T-cell (primary cell): ENCODE measurements at regions not wholly inside any gene's neighbourhood (a gene's known extent, or its start where the extent isn't known, plus 50 kb on each side); places are given as distances from the start of the nearest gene placed in this dataset.
"Not testable (repeated sequence)": the region's sequence is repeated elsewhere in the genome, so short reads cannot be mapped to it uniquely, and the experiment has no call there.

Source experiments
- ATAC-seq, 4 experiments: fragments of 200-7000 bp in 3 of 4; fragments of 150-1000 bp in 1 of 4; cut with Tn5 transposase; replicated peaks in 1 of 4; 1 replicate in 3 of 4; 2 replicates in 1 of 4; pipeline ENCODE4 v1.10.0; 2021; ENCODE audit warnings: moderate library complexity in 3 of 4, mild to moderate bottlenecking in 2 of 4, moderate number of reproducible peaks in 1 of 4
- CTCF ChIA-PET, 2 donors: fragments of 300-600 bp; sonication (Branson Sonifier 250); formaldehyde crosslinking; loops; one replicate each; lab custom pipeline; 2022; ENCODE audit warnings: antibody characterized with exemption in 2 of 2; lab: Charles Lee
- POLR2A ChIA-PET, 2 donors: fragments of 300-600 bp; sonication (Branson Sonifier 250); formaldehyde crosslinking; loops; one replicate each; lab custom pipeline; 2022; ENCODE audit warnings: antibody characterized with exemption in 2 of 2; lab: Charles Lee
- DNase-seq, 35 experiments: peaks; one replicate each; pipeline versions ENCODE4 v3.0.0 to v3.0.0-alpha.2; 2013 to 2023
- H3K27ac ChIP-seq: one replicate; pipeline ENCODE4 v1.5.1; 2013; ENCODE audit warnings: low read length
- H3K27me3 ChIP-seq, 2 experiments: replicated peaks in 1 of 2; 1 replicate in 1 of 2; 2 replicates in 1 of 2; pipeline versions ENCODE4 v1.6.1 to v1.7.0; 2013; ENCODE audit warnings: low read length in 1 of 2, mixed read lengths in 1 of 2; ENCODE audit not compliant: control insufficient read depth in 2 of 2, insufficient read depth in 2 of 2; ENCODE audit errors: extremely low read depth in 1 of 2
- H3K36me3 ChIP-seq, 2 donors: 1 replicate in 1 of 2; 2 replicates in 1 of 2; pipeline versions ENCODE4 v1.6.1 to v1.7.0; 2013; ENCODE audit warnings: low read length in 1 of 2; ENCODE audit not compliant: control insufficient read depth in 2 of 2, insufficient read depth in 1 of 2; ENCODE audit errors: extremely low read depth in 1 of 2
- H3K4me1 ChIP-seq, 2 experiments: 1 replicate in 1 of 2; 2 replicates in 1 of 2; pipeline versions ENCODE4 v1.6.1 to v1.7.0; 2013; ENCODE audit warnings: low read length in 2 of 2, mixed read lengths in 1 of 2; ENCODE audit not compliant: insufficient read depth in 2 of 2, control insufficient read depth in 1 of 2; ENCODE audit errors: extremely low read depth in 1 of 2
- H3K4me3 ChIP-seq, 2 donors: 1 replicate in 1 of 2; 2 replicates in 1 of 2; pipeline versions ENCODE4 v1.5.1 to v1.7.0; 2013; ENCODE audit warnings: mild to moderate bottlenecking in 2 of 2, low read length in 1 of 2, moderate library complexity in 1 of 2; ENCODE audit not compliant: control insufficient read depth in 1 of 2; ENCODE audit errors: extremely low read depth in 1 of 2
- H3K9me3 ChIP-seq: 2 replicates; pipeline ENCODE4 v1.7.0; 2013
- H3K27ac Mint-ChIP-seq, 2 donors: one replicate each; pipeline ENCODE4 v1.8.0; 2020 to 2021; ENCODE audit warnings: mild to moderate bottlenecking in 2 of 2, mixed read lengths in 2 of 2
- H3K27me3 Mint-ChIP-seq, 2 donors: one replicate each; pipeline ENCODE4 v1.8.0; 2021 to 2022; ENCODE audit warnings: mixed read lengths in 2 of 2
- H3K36me3 Mint-ChIP-seq: one replicate; pipeline ENCODE4 v1.8.0; 2021; ENCODE audit warnings: mixed read lengths
- H3K4me1 Mint-ChIP-seq, 3 donors: one replicate each; pipeline ENCODE4 v1.8.0; 2020 to 2022; ENCODE audit warnings: mixed read lengths in 3 of 3, mild to moderate bottlenecking in 1 of 3
- H3K4me3 Mint-ChIP-seq, 3 donors: one replicate each; pipeline ENCODE4 v1.8.0; 2020 to 2022; ENCODE audit warnings: mild to moderate bottlenecking in 3 of 3, mixed read lengths in 3 of 3, moderate library complexity in 3 of 3
- H3K9me3 Mint-ChIP-seq, 3 donors: one replicate each; pipeline ENCODE4 v1.8.0; 2020 to 2022; ENCODE audit warnings: mixed read lengths in 3 of 3
- WGBS: methylation state at CpG from one replicate; pipeline ENCODE4 v1.1.5; 2013; ENCODE audit warnings: missing lambda C conversion rate; ENCODE audit not compliant: insufficient coverage; 5-methylcytosine and 5-hydroxymethylcytosine counted together

- POLR2A ChIA-PET = interaction anchor here in 1 of 2 donors (0.7 kb wide), 1 partner anchor 15 kb away, joined by 3 read pairs; no protein-coding TSS in a partner anchor
- Mint-ChIP-seq H3K4me3 (no peak overlapping the region), H3K36me3 (no peaks in the 10 kb centered on the region), H3K4me1 (no peaks in the 10 kb centered on the region), H3K9me3 (peaks cover 11 to 27% (median 14%) of the 10 kb centered on the region in 3 donors), H3K27me3 (no peaks in the 10 kb centered on the region), H3K27ac (no peak overlapping the region)
- H3K27ac ChIP-seq = no peak overlapping the region
- no peaks in the 10 kb centered on the region for H3K9me3 ChIP-seq
- H3K4me3 ChIP-seq = no peak overlapping the region
- DNase-seq (no peak), ATAC-seq (no peak)
- no peaks in the 10 kb centered on the region for H3K4me1 ChIP-seq
- CTCF ChIA-PET = no interaction called here
- WGBS = 78% methylated on average over 1 of the region's 1 CpG
- no peaks in the 10 kb centered on the region for H3K36me3 ChIP-seq
- no peaks in the 10 kb centered on the region for H3K27me3 ChIP-seq
These were observed 1250.9 kb downstream of the BRINP3 start for GRCh38 chr1:189226779-189227178.

DNA sequence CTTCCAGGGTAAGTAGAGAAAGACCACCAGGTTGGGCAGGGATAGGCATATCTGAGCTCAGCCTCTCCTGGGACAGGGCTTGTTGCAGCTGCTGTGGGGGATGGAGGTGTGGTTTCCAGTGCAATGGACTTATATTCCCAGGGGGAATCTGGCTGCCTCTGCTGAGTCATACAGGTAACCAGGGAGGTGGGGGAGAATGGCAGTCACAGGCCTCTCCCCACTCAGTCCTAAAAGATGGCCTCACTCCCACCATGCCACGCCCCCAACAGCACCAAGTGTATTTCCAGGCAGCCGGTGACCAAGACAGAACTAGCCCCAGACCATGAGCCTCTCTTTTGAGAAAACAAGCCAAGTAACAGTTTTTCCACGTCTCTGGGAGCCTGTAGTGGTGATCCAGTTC is 1240.7 kb downstream of the BRINP3 start:
- H3K9me3 Mint-ChIP-seq = peaks cover 10 to 44% (median 17%) of the 10 kb centered on the region in 3 donors
- 64% methylated on average over 2 of the region's 3 CpGs for WGBS
- no peaks in the 10 kb centered on the region for H3K4me1 Mint-ChIP-seq
- Histone ChIP-seq H3K4me1 (no peaks in the 10 kb centered on the region), H3K36me3 (no peaks in the 10 kb centered on the region), H3K27me3 (no peaks in the 10 kb centered on the region), H3K4me3 (no peak overlapping the region), H3K9me3 (peaks cover 3% of the 10 kb centered on the region), H3K27ac (no peak overlapping the region)
- no peak overlapping the region for H3K4me3 Mint-ChIP-seq
- CTCF ChIA-PET = no interaction called here
- DNase-seq (no peak), ATAC-seq (no peak)
- H3K27ac Mint-ChIP-seq = no peak overlapping the region
- no peaks in the 10 kb centered on the region for H3K27me3 Mint-ChIP-seq
- POLR2A ChIA-PET = no interaction called here
- no peaks in the 10 kb centered on the region for H3K36me3 Mint-ChIP-seq

- H3K36me3 ChIP-seq = no peaks in the 10 kb centered on the region
- ATAC-seq = no peak
- Mint-ChIP-seq H3K27ac (no peak overlapping the region), H3K9me3 (peaks cover 5 to 27% (median 14%) of the 10 kb centered on the region in 3 donors), H3K4me1 (no peaks in the 10 kb centered on the region), H3K27me3 (no peaks in the 10 kb centered on the region), H3K36me3 (no peaks in the 10 kb centered on the region), H3K4me3 (no peak overlapping the region)
- H3K4me1 ChIP-seq = no peaks in the 10 kb centered on the region
- H3K9me3 ChIP-seq = no peaks in the 10 kb centered on the region
- DNase-seq = no peak
- CTCF ChIA-PET = no interaction called here
- no peak overlapping the region for H3K27ac ChIP-seq
- no peaks in the 10 kb centered on the region for H3K27me3 ChIP-seq
- WGBS = 100% methylated on average over 2 of the region's 18 CpGs
- H3K4me3 ChIP-seq = no peak overlapping the region
- POLR2A ChIA-PET = no interaction called here
These were observed 1223.9 kb downstream of the BRINP3 start for GRCh38 chr1:189253601-189254350.

DNA sequence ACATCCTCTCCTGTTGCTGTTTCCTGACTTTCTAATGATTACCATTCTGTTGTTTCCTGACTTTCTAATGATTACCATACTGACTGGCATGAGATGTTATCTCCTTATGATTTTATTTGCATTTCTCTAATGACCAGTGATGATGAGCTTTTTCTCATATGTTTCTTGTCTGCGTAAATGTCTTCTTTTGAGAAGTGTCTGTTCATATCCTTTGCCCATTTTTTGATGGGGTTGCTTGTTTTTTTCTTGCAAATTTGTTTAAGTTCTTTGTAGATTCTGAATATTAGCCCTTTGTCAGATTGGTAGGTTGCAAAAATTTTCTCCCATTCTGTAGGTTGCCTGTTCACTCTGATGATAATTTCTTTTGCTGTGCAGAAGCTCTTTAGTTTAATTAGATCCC is 1216.5 kb downstream of the BRINP3 start:
- no CpG with 5 or more reads among the region's 1 CpG for WGBS
- H3K27me3 ChIP-seq, H3K9me3 ChIP-seq, H3K4me1 ChIP-seq, H3K36me3 ChIP-seq, H3K36me3 Mint-ChIP-seq, POLR2A ChIA-PET, H3K27ac ChIP-seq, ATAC-seq, H3K27me3 Mint-ChIP-seq, H3K4me1 Mint-ChIP-seq, CTCF ChIA-PET, H3K4me3 Mint-ChIP-seq, H3K4me3 ChIP-seq, DNase-seq, H3K27ac Mint-ChIP-seq: not testable (repeated sequence)
- H3K9me3 Mint-ChIP-seq = peaks cover 2 to 19% (median 14%) of the 10 kb centered on the region in 3 donors

DNA sequence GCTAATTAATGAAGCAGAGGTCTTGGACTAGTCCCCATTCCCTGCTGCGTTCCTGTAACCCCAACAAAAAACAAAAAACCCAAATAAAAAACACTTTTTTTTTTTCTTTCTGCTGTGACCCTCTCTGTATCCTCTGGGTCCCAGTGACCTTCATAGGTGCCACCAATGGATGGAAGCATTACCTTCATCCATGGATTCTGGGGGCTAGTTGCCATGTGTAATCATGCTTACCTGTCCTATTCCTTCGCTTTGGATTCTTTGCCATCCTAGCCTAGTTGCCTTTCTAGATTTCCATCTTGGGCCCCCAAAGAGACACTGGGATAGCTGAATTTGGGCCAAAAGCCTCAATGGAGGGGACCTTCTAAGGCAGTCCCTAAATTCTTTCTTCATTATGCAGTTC is 1208.7 kb downstream of the BRINP3 start:
- DNase-seq (no peak), ATAC-seq (no peak)
- no peak overlapping the region for H3K4me3 ChIP-seq
- H3K4me1 ChIP-seq = no peaks in the 10 kb centered on the region
- H3K36me3 ChIP-seq = no peaks in the 10 kb centered on the region
- WGBS = 55% methylated on average over 1 of the region's 2 CpGs
- H3K4me3 Mint-ChIP-seq = no peak overlapping the region
- H3K27ac ChIP-seq = no peak overlapping the region
- ChIA-PET CTCF (no interaction called here), POLR2A (no interaction called here)
- H3K4me1 Mint-ChIP-seq = no peaks in the 10 kb centered on the region
- H3K9me3 ChIP-seq = peaks cover 4% of the 10 kb centered on the region
- H3K27me3 Mint-ChIP-seq = no peaks in the 10 kb centered on the region
- no peaks in the 10 kb centered on the region for H3K36me3 Mint-ChIP-seq
- H3K9me3 Mint-ChIP-seq = peaks cover 4 to 35% (median 14%) of the 10 kb centered on the region in 3 donors
- H3K27me3 ChIP-seq = no peaks in the 10 kb centered on the region
- no peak overlapping the region for H3K27ac Mint-ChIP-seq

- Histone ChIP-seq H3K27ac (no peak overlapping the region), H3K4me3 (no peak overlapping the region), H3K36me3 (no peaks in the 10 kb centered on the region), H3K4me1 (no peaks in the 10 kb centered on the region), H3K27me3 (no peaks in the 10 kb centered on the region), H3K9me3 (no peaks in the 10 kb centered on the region)
- no CpG with 5 or more reads among the region's 1 CpG for WGBS
- no peak overlapping the region for H3K4me3 Mint-ChIP-seq
- no peaks in the 10 kb centered on the region for H3K27me3 Mint-ChIP-seq
- peaks cover 0 to 31% (median 6%) of the 10 kb centered on the region in 3 donors for H3K9me3 Mint-ChIP-seq
- H3K36me3 Mint-ChIP-seq = no peaks in the 10 kb centered on the region
- ATAC-seq (no peak), DNase-seq (no peak)
- H3K4me1 Mint-ChIP-seq = no peaks in the 10 kb centered on the region
- POLR2A ChIA-PET = no interaction called here
- no peak overlapping the region for H3K27ac Mint-ChIP-seq
- CTCF ChIA-PET = no interaction called here
These were observed 1203.4 kb downstream of the BRINP3 start for GRCh38 chr1:189274267-189274666.
